HG02973 (cell line): ENCODE measurements at regions not wholly inside any gene's neighbourhood (a gene's known extent, or its start where the extent isn't known, plus 50 kb on each side); places are given as distances from the start of the nearest gene placed in this dataset.

ENCODE experiments used
- ATAC-seq: cut with Tn5 transposase; IDR thresholded peaks from one replicate; pipeline ENCODE4 v1.9.1; 2021; ENCODE audit warnings: moderate library complexity; ENCODE audit not compliant: unreplicated experiment

DNA sequence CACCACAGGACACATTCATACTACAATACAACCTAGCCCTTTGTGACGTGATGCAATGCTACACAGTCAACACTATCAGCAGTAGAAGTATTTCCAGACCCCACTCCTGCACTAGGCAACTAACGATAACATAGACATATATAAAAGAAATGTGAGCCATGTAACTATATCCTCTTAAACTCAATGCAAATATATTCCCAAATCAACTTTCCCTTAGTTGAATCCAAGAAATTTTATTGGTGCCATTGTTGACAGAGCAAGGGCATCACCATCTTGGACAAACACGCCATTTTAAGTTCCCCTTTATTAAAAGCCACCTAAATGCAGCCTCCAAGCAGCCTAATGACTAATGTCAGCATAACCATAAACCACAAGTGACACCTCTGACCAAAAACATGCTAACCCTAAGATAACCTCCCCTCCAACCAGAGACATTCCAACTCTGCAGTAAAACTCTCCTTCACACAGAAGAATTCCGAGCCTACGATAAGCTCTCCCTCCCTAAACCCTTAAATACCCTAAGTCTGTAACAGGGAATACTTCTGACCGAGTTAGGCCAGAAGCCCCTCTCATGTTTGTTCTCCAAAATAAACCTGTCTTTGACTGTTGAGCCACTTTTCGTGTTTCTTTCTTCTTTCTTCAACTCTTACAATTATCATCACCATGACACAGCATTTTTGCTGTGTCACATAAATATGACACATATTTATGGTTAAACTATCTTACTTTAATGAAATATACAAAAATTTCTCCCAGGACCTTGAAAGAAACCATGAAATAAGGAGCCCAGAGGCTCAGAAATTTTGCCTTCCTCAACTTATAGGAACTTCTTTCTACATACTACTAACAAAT lies 1497.8 kb downstream of the EFNA5 start:
- no peak for ATAC-seq

DNA sequence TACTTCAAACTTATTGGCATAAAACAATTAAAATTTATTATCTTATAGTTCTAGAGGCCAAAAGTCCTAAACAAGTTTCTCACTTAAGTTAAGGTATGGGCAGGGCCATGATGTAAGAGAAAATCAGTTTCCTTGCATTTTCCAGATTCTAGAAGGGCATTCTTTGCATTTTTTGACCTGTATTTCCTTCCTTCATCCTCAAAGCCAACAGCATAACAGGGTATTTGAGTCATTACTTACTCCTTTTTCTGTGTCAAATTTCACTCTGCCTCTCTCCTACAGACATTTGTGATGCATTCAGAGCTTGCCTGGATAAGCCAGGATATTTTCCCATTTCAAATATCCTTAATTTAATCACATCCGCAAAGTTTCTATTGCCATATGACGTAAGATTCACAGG lies 1499.0 kb downstream of the EFNA5 start:
- no peak for ATAC-seq

DNA sequence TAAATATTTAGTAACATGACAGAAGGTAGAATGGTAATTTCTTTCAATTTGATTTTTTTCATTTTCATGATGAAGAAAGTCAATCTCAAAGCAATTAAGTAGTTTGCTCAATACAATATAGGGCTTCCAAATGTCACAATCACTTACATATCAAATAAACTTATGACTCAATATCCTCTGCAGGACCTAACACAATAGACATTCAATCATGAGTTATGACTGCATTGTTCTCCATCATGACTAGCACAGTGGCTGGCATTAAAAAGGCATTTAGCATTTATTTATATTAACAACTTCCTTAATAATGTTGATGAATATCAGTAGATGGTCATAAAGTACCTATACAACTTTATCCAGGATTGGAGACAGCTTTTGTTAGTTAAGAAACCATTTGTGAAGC lies 1499.6 kb downstream of the EFNA5 start:
- no peak for ATAC-seq

DNA sequence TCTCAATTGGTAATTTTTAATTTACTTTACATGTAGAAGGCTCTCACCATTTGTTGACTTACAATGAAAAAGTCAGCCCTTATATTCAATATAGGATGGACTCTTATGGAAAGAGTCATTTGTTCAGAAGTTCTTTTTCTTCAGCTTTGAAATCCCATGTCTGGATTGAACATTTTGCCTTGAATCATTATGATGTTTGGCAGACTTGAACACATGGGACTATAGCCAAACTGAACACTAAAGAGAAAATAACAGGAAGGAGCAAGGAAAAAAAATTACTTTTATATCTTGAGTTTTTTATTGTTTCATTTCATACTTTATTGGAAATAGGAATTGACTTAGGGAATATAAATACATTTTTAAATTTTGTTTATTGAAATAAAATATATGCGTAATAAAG lies 1503.0 kb downstream of the EFNA5 start:
- no peak for ATAC-seq

DNA sequence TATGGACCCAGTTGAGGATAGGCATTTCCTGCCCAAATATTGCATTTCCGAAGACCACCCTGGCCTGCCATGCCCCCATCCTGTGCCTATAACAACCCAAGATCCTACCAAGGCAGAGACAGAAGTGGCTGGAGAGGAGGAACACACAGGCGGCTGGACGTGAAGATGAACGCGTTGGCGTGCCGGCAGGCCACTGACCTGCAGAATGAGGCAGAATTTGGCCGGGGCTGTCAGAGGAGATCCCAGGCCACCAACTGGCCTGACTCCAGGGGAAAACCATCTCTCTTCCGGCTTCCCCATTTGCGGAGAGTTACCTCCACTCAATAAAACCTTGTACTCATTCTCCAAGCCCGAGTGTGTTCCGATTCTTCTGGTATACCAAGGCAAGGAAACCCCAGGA lies 1507.5 kb downstream of the EFNA5 start:
- no peak for ATAC-seq

DNA sequence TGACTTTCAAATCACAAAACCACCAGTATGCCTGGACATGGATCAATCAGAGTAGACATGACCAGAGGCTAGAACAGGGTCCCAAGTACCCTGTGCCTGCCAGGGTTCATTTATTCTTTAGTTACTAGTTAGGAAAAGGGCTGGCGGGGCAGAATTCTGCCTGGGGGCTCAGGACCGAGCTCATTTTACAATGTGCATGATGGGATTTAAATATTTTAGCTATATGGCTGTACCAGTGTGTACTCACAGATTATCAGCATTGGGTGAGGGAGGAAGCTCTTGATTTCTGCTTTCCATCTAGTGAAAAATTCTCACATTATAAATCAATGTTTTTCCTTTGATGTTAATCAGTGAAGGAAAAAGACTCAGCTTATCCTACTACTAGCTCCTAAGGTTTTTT lies 1511.1 kb downstream of the EFNA5 start:
- ATAC-seq, result no peak

DNA sequence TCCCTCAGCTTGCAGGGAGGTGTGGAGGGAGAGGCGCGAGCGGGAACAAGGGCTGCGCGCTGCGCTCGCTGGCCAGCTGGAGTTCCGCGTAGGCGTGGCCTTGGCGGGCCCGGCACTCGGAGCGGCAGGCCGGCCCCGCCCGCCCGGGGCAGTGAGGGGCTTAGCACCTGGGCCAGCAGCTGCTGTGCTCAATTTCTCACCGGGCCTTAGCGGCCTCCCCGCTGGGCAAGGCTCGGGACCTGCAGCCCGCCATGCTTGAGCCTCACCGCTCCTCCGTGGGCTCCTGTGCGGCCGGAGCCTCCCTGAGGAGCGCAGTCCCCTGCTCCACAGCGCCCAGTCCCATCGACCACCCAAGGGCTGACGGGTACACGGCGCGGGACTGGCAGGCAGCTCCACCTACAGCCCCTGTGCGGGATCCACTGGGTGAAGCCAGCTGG lies 1516.4 kb downstream of the EFNA5 start:
- ATAC-seq, result no peak

DNA sequence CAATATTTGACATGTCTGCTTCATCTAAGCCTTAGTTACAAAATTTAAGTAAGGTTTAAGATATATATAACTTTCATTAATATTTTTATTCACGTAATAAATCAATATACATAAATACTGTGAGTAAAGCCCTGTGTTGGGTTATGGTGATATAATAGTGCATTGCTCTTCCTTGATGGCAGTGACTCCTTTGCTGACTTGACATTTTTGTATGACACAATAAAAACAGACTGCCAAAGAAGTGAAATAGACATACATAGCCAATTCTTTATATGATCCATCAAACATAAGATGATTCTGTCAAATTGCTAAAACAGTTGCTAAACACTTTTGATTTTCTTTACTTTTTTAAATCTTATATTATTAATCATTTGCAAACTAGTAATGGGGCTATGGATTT lies 1518.2 kb downstream of the EFNA5 start:
- ATAC-seq, result no peak

DNA sequence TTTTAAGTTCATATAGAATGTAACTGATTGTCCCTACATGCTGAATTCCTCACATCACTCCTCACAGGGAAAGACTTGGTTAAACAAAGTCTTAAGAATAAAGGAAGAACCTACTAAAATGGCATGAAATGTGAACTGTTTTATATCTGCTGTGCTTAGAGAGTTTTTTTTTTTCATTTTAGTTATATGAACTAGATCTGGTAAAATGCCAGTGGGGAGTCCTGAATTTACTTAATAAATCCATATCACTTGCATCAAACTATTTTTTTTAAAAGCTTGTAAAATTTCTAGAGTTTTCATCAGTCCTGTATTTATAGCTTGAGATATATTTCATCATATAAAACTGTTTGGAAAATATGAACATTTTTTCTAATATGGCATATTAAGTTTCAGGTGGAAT lies 1528.6 kb downstream of the EFNA5 start:
- ATAC-seq, result no peak

DNA sequence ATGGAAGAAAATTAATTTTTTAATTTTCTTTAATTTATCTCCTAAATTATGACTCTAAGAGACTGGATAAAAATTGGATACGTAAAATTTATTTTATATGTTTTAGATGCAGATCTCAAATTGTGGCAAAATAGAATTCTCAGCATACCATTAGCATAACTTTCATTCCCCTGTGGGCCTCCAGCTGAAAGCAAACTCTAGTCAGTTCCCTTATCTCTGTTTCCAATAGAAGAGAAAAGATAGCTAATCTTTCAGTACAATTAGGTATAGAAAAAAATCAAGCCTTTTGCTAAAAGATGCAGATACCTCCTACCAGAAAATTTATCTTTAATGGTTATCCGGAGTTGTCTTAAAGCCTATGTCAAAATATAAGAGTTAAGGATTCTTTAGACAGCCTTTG lies 1530.6 kb downstream of the EFNA5 start:
- no peak for ATAC-seq

DNA sequence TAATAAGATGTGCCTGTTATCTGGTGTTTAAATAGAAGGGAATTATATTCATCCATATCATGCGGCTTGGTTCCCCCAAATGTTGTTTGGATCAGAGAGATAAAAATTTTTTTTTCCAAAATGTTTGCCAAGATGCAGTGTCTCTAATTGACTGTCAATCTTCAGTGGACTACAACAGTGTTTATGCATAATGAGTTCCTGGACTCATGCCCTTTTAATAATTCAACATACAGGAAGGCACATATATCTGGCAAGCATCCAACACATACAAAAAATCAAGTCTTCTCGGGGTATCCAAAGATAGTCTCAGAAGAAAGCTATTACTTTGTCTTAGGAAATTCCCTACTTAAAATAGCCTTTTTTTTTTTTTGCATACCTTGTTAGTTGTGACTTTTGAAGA lies 1534.7 kb downstream of the EFNA5 start:
- ATAC-seq, result no peak

DNA sequence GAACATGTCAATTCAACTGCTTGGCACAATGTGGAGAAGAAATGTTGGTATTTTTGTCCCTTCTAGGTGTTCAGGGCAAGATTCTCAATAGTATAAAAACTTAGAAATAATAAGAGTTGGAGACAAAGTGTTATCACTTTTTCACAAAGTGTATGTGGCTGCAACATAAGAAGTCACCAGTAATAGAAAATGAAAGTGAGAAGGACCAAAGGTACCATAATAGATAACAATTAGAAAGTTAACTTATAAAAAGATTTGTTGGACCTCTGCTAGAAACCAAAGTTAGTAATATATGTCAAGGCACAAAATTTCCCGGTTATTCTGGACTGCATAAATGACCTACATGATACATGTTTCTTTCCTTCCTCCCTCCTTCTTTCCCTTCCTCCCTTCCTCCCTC lies 1535.3 kb downstream of the EFNA5 start:
- ATAC-seq, result no peak

DNA sequence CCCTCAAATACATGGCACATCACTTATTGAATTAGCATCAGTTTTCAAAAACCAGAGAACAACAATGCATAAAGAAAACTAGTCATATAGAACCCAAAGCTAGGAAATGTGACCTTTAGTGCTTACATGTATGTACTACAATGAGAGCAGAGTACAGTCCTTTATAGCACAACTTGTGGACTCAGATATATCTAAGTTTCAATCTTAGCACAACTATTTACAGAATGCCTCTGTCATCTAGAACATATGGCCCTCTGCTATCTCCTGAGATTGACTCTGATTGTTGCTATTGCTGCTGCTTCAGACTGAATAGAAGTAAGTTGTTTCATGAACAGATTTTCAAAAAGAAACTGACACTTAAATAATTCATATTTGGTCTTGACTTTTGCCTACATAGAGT lies 1536.2 kb downstream of the EFNA5 start:
- ATAC-seq, result no peak

DNA sequence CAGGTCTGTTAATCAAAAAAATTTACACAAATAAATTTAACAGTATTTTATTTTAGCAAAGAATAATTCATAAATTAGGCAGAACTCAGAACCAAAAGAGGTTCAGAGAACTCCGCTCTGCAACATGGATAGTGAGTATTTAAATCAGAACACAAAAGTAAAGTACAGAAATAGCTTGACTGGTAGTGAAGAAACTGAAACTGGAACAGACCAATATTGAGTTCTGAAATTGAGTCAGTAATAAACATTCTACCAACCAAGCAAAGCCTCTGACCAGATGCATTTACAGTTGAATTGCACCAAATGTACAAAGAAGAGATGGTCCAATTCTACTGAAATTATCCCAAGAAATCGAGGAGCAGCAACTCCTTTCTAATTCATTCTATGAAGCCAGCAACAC lies 1542.8 kb downstream of the EFNA5 start:
- no peak for ATAC-seq

DNA sequence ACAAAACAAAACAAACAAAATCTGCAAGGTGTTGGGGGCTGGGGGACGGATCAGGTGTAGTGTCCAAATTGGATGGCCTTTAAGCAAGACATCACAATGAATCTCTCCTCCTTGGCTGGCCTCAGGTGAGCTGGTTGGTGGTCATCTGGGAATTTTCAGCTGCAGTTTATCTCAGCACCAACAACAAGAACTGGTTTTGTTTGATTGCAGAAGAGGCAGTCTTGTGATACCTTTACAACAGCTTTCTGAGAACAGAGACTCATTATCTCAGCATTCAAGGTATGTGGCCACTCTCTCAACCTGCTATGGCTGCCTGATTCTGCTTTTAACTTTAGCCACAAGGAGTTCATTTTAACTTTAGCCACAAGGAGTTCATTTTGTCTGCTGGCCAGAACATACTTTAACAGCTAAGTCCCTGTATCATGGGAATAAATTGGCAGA lies 1543.4 kb downstream of the EFNA5 start:
- no peak for ATAC-seq

DNA sequence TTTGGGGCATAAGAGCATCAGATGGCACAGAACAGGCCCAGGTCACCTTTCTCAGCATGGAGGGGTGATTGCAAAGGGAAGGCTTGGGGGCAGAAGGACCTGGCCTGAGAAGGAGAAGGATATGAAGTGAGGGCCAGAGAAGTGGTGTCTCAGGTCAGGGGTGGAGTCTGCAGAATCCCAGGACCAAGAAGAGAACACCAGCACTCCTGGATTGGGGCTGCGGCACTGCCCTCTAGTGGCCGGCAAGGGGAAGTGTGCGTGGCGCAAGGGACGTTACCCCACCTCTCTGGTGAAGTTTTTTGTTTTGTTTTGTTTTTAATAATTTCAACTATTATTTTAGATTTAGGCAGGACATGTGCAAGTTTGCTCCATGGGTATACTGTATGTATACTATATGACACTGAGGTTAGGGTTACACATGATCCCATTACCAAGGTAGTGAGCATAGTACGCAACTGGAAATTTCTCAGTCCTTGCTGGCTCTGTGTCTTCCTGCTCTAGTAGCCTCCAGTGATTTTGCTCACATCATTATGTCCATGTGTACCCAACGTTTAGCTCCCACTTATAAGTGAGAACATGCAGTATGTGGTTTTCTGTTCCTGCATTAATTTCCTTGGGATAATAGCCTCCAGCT lies 1548.6 kb downstream of the EFNA5 start:
- ATAC-seq, result peak; percentile 77

DNA sequence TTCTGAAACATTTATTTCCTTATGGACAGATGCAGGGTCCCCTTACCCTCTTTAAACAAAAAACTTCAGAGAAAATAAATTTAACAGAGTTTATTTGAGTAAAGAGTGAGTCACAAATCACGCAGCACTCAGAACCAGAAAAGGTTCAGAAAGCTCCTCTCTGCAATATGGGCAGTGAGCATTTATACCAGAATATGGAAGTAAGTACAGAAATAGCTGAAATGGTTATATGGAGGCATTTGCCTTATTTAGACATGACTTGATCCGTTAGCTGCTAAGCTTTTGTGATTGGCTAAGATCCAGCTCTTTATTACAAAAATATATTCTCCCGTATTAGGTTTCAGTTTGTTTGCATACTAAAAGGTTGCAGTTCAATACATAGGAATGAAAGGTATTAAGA lies 1554.1 kb downstream of the EFNA5 start:
- no peak for ATAC-seq

DNA sequence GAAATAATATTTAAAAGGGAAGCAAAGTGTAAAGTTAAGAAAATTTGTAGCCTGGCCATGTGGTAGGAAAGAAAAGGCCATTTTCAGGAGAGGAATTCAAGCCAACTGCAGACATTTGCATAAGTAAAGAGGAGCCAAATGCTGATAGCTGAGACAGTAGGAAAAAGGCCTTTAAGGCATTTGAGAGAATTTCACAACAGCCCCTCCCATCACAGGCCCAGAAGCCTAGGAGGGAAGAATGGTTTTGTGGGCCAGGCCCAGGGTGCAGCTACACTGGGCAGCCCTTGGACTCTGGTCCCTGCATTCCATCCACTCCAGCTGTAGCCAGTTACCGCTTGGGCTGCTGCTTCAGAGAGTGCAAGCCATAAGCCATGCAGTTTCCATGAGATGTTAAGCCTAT lies 1556.8 kb downstream of the EFNA5 start:
- no peak for ATAC-seq

DNA sequence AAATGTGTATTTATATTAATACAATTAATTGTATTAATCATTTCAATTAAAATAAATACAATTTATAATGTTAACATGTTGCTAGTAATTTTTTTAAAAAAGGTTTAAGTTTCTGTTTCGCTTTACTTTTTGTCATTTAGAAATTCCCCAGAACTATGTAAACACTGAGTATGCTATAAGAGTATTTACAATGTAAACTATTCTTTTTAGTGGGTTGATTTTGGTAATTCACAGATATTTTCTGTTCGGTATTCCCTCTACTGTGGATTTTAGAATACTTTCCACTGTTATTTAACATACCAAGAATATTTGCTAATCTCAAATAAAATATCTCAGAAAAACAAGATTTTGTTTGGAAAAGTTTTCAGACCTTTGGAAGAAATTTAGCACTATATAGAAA lies 1564.4 kb downstream of the EFNA5 start:
- ATAC-seq, result no peak

DNA sequence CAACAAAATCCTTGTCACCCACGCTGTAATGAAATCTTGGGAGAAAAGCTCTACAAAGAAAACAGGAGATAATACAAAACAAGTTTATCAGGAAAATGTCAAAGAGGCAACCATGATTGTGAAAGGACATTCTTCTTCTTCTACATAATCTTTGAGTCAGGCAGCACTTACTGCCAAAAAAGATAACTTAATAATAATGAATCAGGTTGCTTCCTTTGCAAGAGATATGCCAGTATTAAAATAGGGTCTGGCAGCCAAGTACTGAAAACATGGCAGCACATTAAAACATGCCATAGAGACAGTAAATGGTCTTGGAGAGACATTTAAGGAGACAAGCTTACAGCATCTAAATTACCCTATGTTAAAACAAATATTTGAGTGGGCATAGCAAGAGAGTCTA lies 1573.4 kb downstream of the EFNA5 start:
- no peak for ATAC-seq

DNA sequence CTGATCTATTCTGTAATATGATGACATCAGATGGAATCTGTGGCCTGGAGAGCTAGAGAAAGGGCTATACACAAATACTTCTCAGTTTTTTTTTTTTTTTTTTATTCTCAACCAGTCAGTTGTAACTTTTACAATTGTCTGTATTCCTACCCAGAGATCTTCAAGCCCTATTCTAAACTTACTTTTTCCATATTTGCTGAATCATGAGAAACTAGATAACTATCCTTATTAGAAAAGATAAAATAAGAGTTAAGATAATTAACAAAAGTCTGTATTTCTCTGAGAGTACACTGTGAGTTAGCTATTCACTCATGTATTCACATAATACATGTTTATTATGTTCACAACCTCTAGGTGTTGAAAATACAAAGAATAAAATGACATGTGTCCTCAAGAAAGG lies 1575.9 kb downstream of the EFNA5 start:
- ATAC-seq, result no peak

DNA sequence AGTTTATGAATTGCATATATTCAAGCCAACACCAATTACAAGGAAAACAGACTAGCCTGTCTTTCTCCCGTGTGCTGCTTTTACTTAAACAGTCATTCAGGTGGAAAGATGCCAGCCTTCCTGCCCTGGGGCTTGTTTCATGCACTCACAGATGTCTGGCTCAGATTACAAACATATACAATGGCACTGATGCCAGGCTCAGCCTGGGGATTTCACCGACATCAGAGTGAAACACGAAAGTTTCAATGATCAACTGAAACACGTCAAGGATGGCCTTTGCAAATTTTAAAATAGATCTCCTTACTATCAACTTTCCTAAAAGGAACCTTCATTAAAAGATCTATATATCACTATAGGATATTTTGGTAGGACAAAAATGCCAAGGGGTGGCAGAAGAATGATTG lies 1576.5 kb downstream of the EFNA5 start:
- no peak for ATAC-seq

DNA sequence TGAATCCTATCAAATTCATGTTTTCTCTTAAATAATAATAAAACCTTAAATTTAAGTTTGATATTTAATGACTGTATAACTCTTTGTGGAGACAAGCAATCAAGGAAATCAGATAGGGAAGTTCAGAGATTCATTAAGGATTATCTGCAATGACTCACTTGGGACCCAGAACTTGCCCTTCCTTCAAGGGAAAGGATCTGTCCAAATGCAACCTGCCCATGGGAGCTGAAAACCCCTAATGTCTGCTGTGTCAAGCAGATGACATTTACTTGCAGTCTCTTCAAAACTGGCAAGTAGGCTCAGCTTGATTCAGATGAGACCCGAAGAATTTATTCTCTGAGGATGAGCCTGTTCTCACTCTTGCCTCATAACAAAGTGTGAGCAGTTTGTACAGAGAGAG lies 1577.6 kb downstream of the EFNA5 start:
- no peak for ATAC-seq
